GM23338 (cell line): ENCODE measurements at regions not wholly inside any gene's neighbourhood (a gene's known extent, or its start where the extent isn't known, plus 50 kb on each side); places are given as distances from the start of the nearest gene placed in this dataset.

ENCODE experiments used
- ATAC-seq: fragments of 200-7000 bp; cut with Tn5 transposase; 3 replicates; pipeline ENCODE4 v1.9.1; 2020
- DNase-seq: peaks from one replicate; pipeline ENCODE4 v3.0.0-alpha.2; 2015; ENCODE audit warnings: low spot score
- H2AFZ ChIP-seq: fragments of 200-600 bp; sonication (generic); 2 replicates; pipeline ENCODE4 v1.8.0; 2016; ENCODE audit warnings: antibody characterized with exemption, mild to moderate bottlenecking, moderate library complexity
- H3F3A ChIP-seq: fragments of 200-600 bp; sonication (generic); replicated peaks from 2 replicates; pipeline ENCODE4 v1.8.0; 2017; ENCODE audit warnings: antibody characterized with exemption, mixed run types, low read depth
- H3K27ac ChIP-seq: fragments of 200-600 bp; sonication (generic); 2 replicates; pipeline ENCODE4 v1.6.1; 2016; ENCODE audit warnings: low read depth
- H3K27me3 ChIP-seq: fragments of 200-600 bp; sonication (generic); 2 replicates; pipeline ENCODE4 v1.8.0; 2016; ENCODE audit warnings: mild to moderate bottlenecking, mixed run types, moderate library complexity; ENCODE audit not compliant: insufficient read depth
- H3K36me3 ChIP-seq: fragments of 200-600 bp; sonication (generic); 2 replicates; pipeline ENCODE4 v1.8.0; 2016; ENCODE audit warnings: mild to moderate bottlenecking; ENCODE audit not compliant: insufficient read depth
- H3K4me1 ChIP-seq: fragments of 200-600 bp; sonication (generic); 2 replicates; pipeline ENCODE4 v1.8.0; 2016; ENCODE audit warnings: mild to moderate bottlenecking, moderate library complexity; ENCODE audit not compliant: insufficient read depth
- H3K4me2 ChIP-seq: fragments of 200-600 bp; sonication (generic); 2 replicates; pipeline ENCODE4 v1.7.1; 2017; ENCODE audit warnings: mixed run types
- H3K4me3 ChIP-seq: fragments of 200-600 bp; sonication (generic); 2 replicates; pipeline ENCODE4 v1.6.1; 2016; ENCODE audit warnings: mixed run types
- H3K79me2 ChIP-seq: fragments of 200-600 bp; sonication (generic); replicated peaks from 2 replicates; pipeline ENCODE4 v1.8.0; 2017; ENCODE audit warnings: mild to moderate bottlenecking; ENCODE audit not compliant: insufficient read depth
- H3K9me2 ChIP-seq: fragments of 200-600 bp; sonication (generic); 2 replicates; pipeline ENCODE4 v1.8.0; 2017; ENCODE audit not compliant: insufficient read depth
- H4K20me1 ChIP-seq: fragments of 200-600 bp; sonication (generic); replicated peaks from 2 replicates; pipeline ENCODE4 v1.8.0; 2017; ENCODE audit warnings: mild to moderate bottlenecking; ENCODE audit not compliant: insufficient read depth
- H3K27ac Mint-ChIP-seq: 2 replicates; pipeline ENCODE4 v1.8.0; 2020; ENCODE audit warnings: inconsistent platforms, mild to moderate bottlenecking, moderate library complexity, mixed read lengths
- H3K27me3 Mint-ChIP-seq: 3 replicates; pipeline ENCODE4 v1.8.0; 2022; ENCODE audit warnings: low read depth, mild to moderate bottlenecking, moderate library complexity, mixed read lengths, inconsistent platforms; ENCODE audit not compliant: insufficient read depth, poor library complexity
- H3K36me3 Mint-ChIP-seq: 3 replicates; pipeline ENCODE4 v1.8.0; 2021; ENCODE audit warnings: low read depth, mild to moderate bottlenecking, inconsistent platforms, moderate library complexity, mixed read lengths
- H3K4me1 Mint-ChIP-seq: 3 replicates; pipeline ENCODE4 v1.8.0; 2020; ENCODE audit warnings: mild to moderate bottlenecking, inconsistent platforms, mixed read lengths
- H3K4me3 Mint-ChIP-seq: 3 replicates; pipeline ENCODE4 v1.8.0; 2021; ENCODE audit warnings: moderate library complexity, mild to moderate bottlenecking, inconsistent platforms, mixed read lengths
- H3K9me3 Mint-ChIP-seq: 3 replicates; pipeline ENCODE4 v1.8.0; 2020; ENCODE audit warnings: moderate library complexity, mild to moderate bottlenecking, inconsistent platforms, mixed read lengths
- CREB1 ChIP-seq: fragments of 250-450 bp; sonication (Bioruptor Pico); IDR thresholded peaks from 2 replicates; pipeline ENCODE4 v1.5.0; 2020; ENCODE audit warnings: low read depth, mild to moderate bottlenecking, moderate library complexity
- CTCF ChIP-seq, 2 experiments: fragments of 200-600 bp in 1 of 2; sonication (generic) in 1 of 2; conservative IDR thresholded peaks; 2 replicates each; pipeline versions ENCODE4 v1.5.1 to v1.6.1; 2016 to 2017; ENCODE audit warnings: antibody characterized with exemption in 2 of 2, low read depth in 2 of 2, mild to moderate bottlenecking in 2 of 2, moderate library complexity in 1 of 2
- ETS1 ChIP-seq: IDR thresholded peaks from 2 replicates; pipeline ENCODE4 v1.6.1; 2016; ENCODE audit warnings: antibody characterized with exemption
- EZH2 ChIP-seq: fragments of 200-600 bp; sonication (generic); IDR thresholded peaks from one replicate; pipeline ENCODE4 v1.8.0; 2017; ENCODE audit warnings: antibody characterized with exemption, mild to moderate bottlenecking, low read depth; ENCODE audit not compliant: unreplicated experiment
- NANOG ChIP-seq: IDR thresholded peaks from 2 replicates; pipeline ENCODE4 v1.6.1; 2016; ENCODE audit warnings: antibody characterized with exemption, borderline replicate concordance
- REST ChIP-seq: IDR thresholded peaks from one replicate; pipeline ENCODE4 v1.6.1; 2018; ENCODE audit warnings: antibody characterized with exemption; ENCODE audit not compliant: unreplicated experiment
- ZNF114 ChIP-seq: fragments of 250-450 bp; sonication (Bioruptor Pico); IDR thresholded peaks from 2 replicates; pipeline ENCODE4 v1.5.0; 2020; ENCODE audit warnings: mild to moderate bottlenecking, moderate library complexity
- ZNF331 ChIP-seq: fragments of 250-450 bp; sonication (Bioruptor Pico); IDR thresholded peaks from 2 replicates; pipeline ENCODE4 v1.5.0; 2020; ENCODE audit warnings: low read depth, mild to moderate bottlenecking, moderate library complexity
- ZNF462 ChIP-seq: fragments of 250-450 bp; sonication (Bioruptor Pico); IDR thresholded peaks from 2 replicates; pipeline ENCODE4 v1.5.0; 2020; ENCODE audit warnings: mild to moderate bottlenecking, moderate library complexity

GRCh38 chr2:38508311-38509039 is 94.3 kb downstream of the HNRNPLL start (continued):
- TF ChIP-seq CTCF (conservative IDR thresholded peaks at IDR 0.05; ENCODE audit: low read depth in 2 of 2) = peak; percentile 93 to 95

GRCh38 chr2:38507712-38508111 is 95.0 kb downstream of the HNRNPLL start:
- Histone ChIP-seq H3K36me3 (no peaks in the 10 kb centered on the region), H3K27me3 (no peaks in the 10 kb centered on the region), H3K9me2 (no peaks in the 10 kb centered on the region), H4K20me1 (no peaks in the 10 kb centered on the region), H3K79me2 (no peaks in the 10 kb centered on the region), H3K4me3 (no peak overlapping the region), H2AFZ (no peak overlapping the region), H3K4me1 (no peaks in the 10 kb centered on the region), H3K27ac (no peak overlapping the region), H3K4me2 (no peak overlapping the region), H3F3A (no peaks in the 10 kb centered on the region)
- DNase-seq (no peak), ATAC-seq (no peak)
- Mint-ChIP-seq H3K36me3 (no peaks in the 10 kb centered on the region), H3K27ac (no peak overlapping the region), H3K4me1 (peaks cover 10% of the 10 kb centered on the region), H3K9me3 (peaks cover under 1% of the 10 kb centered on the region; the same call in 1 of the 3 replicates), H3K4me3 (no peak overlapping the region), H3K27me3 (peaks cover 4% of the 10 kb centered on the region)
- TF ChIP-seq ZNF331 = no peak
- no peak for TF ChIP-seq ZNF114 (CRISPR knock-in tag)
- TF ChIP-seq REST = no peak
- TF ChIP-seq CTCF (conservative IDR thresholded peaks at IDR 0.05; ENCODE audit: low read depth in 2 of 2) = no peak
- TF ChIP-seq EZH2 = no peak
- TF ChIP-seq NANOG = no peak
- TF ChIP-seq ZNF462 (CRISPR knock-in tag) = no peak
- no peak for TF ChIP-seq CREB1
- no peak for TF ChIP-seq ETS1
